PC-3 (cell line): ENCODE measurements at regions not wholly inside any gene's neighbourhood (a gene's known extent, or its start where the extent isn't known, plus 50 kb on each side); places are given as distances from the start of the nearest gene placed in this dataset.

Source experiments
- ATAC-seq: fragments of 200-7000 bp; cut with Tn5 transposase; 2 replicates; pipeline ENCODE4 v1.9.1; 2020; ENCODE audit warnings: mild to moderate bottlenecking, moderate library complexity
- BruUV-seq: library from RNA; stranded (reverse); fragments of 400-500 nt; replicated peaks from 2 replicates; lab custom pipeline; 2021; lab: Mats Ljungman, UMichigan
- CTCF ChIA-PET: fragments of 300-600 bp; sonication (Branson Sonifier 250); formaldehyde crosslinking; loops from one replicate; lab custom pipeline; 2022; ENCODE audit warnings: antibody characterized with exemption; lab: Charles Lee
- POLR2A ChIA-PET: fragments of 300-600 bp; sonication (Branson Sonifier 250); formaldehyde crosslinking; loops from one replicate; lab custom pipeline; 2022; ENCODE audit warnings: antibody characterized with exemption; ENCODE audit not compliant: unreplicated experiment; lab: Charles Lee
- DNase-seq: peaks from one replicate; pipeline ENCODE4 v3.0.0-alpha.2; 2015
- H2AFZ ChIP-seq: fragments of 300-600 bp; sonication (generic); 2 replicates; pipeline ENCODE4 v1.6.0; 2016; ENCODE audit warnings: antibody characterized with exemption, low read length
- H3F3A ChIP-seq: fragments of 300-600 bp; sonication (generic); one replicate; pipeline ENCODE4 v1.6.0; 2017; ENCODE audit warnings: antibody characterized with exemption, low read length, control low read depth, mild to moderate bottlenecking; ENCODE audit not compliant: unreplicated experiment
- H3K27ac ChIP-seq: fragments of 300-600 bp; sonication (generic); 2 replicates; pipeline ENCODE4 v1.5.1; 2016; ENCODE audit warnings: mild to moderate bottlenecking, low read length
- H3K27me3 ChIP-seq: fragments of 300-600 bp; sonication (generic); 2 replicates; pipeline ENCODE4 v1.6.1; 2016; ENCODE audit warnings: low read length, mixed read lengths
- H3K36me3 ChIP-seq: fragments of 300-600 bp; sonication (generic); 2 replicates; pipeline ENCODE4 v1.6.1; 2016; ENCODE audit warnings: low read depth, mixed run types, low read length, mixed read lengths
- H3K4me1 ChIP-seq: fragments of 300-600 bp; sonication (generic); 2 replicates; pipeline ENCODE4 v1.5.1; 2016; ENCODE audit warnings: low read length; ENCODE audit not compliant: insufficient read depth
- H3K4me2 ChIP-seq: fragments of 300-600 bp; sonication (generic); 2 replicates; pipeline ENCODE4 v1.6.0; 2016; ENCODE audit warnings: low read length
- H3K4me3 ChIP-seq: fragments of 300-600 bp; sonication (generic); 2 replicates; pipeline ENCODE4 v1.5.1; 2016; ENCODE audit warnings: mild to moderate bottlenecking, low read length, mixed read lengths
- H3K79me2 ChIP-seq: fragments of 300-600 bp; sonication (generic); 2 replicates; pipeline ENCODE4 v1.6.1; 2017; ENCODE audit warnings: low read length, mixed read lengths
- H3K9ac ChIP-seq: fragments of 300-600 bp; sonication (generic); 2 replicates; pipeline ENCODE4 v1.6.0; 2016; ENCODE audit warnings: mild to moderate bottlenecking, low read length
- H3K9me2 ChIP-seq: fragments of 300-600 bp; sonication (generic); replicated peaks from 2 replicates; pipeline ENCODE4 v1.6.1; 2016; ENCODE audit warnings: mixed run types, low read length, mixed read lengths
- H3K9me3 ChIP-seq: fragments of 300-600 bp; sonication (generic); 2 replicates; pipeline ENCODE4 v1.6.1; 2016; ENCODE audit warnings: low read length, mixed read lengths
- H4K20me1 ChIP-seq: fragments of 300-600 bp; sonication (generic); 2 replicates; pipeline ENCODE4 v1.6.1; 2016; ENCODE audit warnings: low read length, mixed read lengths
- CTCF ChIP-seq: fragments of 300-600 bp; sonication (generic); conservative IDR thresholded peaks from 2 replicates; pipeline ENCODE4 v1.5.1; 2017; ENCODE audit warnings: antibody characterized with exemption, low read depth, mild to moderate bottlenecking, low read length
- EZH2 ChIP-seq: fragments of 300-600 bp; sonication (generic); IDR thresholded peaks from one replicate; pipeline ENCODE4 v1.6.1; 2017; ENCODE audit warnings: antibody characterized with exemption, mild to moderate bottlenecking, low read length; ENCODE audit not compliant: unreplicated experiment
- EZH2phosphoT487 ChIP-seq: fragments of 300-600 bp; sonication (generic); IDR thresholded peaks from 2 replicates; pipeline ENCODE4 v1.6.1; 2018; ENCODE audit warnings: mild to moderate bottlenecking, antibody characterized with exemption, low read length, borderline replicate concordance
- intact Hi-C: fragments of 100-400 bp; cut with micrococcal nuclease; formaldehyde crosslinking; loops from 2 replicates; pipeline ENCODE4 v1.9.0; 2023

GRCh38 chr11:110797453-110797852 is 85.2 kb upstream of the ARHGAP20 start:
- Histone ChIP-seq H3K9ac (no peak overlapping the region), H3K79me2 (no peaks in the 10 kb centered on the region), H3F3A (no peaks in the 10 kb centered on the region), H3K4me1 (no peaks in the 10 kb centered on the region), H3K4me2 (no peak overlapping the region), H4K20me1 (no peaks in the 10 kb centered on the region), H3K36me3 (no peaks in the 10 kb centered on the region), H3K9me3 (no peaks in the 10 kb centered on the region), H3K4me3 (no peak overlapping the region), H3K27me3 (peaks cover 46% of the 10 kb centered on the region), H3K27ac (no peak overlapping the region), H3K9me2 (no peaks in the 10 kb centered on the region), H2AFZ (no peak overlapping the region)
- ChIA-PET CTCF (no interaction called here), POLR2A (no interaction called here)
- no TSS peak for BruUV-seq
- intact Hi-C loops, result no loop called here
- no peak for ATAC-seq
- TF ChIP-seq EZH2phosphoT487 (no peak), CTCF (no peak), EZH2 (no peak)
- no peak for DNase-seq

- no TSS peak for BruUV-seq
- Histone ChIP-seq H3K9me3 (no peaks in the 10 kb centered on the region), H3K9me2 (no peaks in the 10 kb centered on the region), H2AFZ (no peak overlapping the region), H3K27ac (no peak overlapping the region), H3K79me2 (no peaks in the 10 kb centered on the region), H3K36me3 (no peaks in the 10 kb centered on the region), H3K9ac (no peak overlapping the region), H3K27me3 (peaks cover 64% of the 10 kb centered on the region), H4K20me1 (no peaks in the 10 kb centered on the region), H3K4me3 (no peak overlapping the region), H3F3A (no peaks in the 10 kb centered on the region), H3K4me1 (no peaks in the 10 kb centered on the region), H3K4me2 (no peak overlapping the region)
- ChIA-PET CTCF (no interaction called here), POLR2A (no interaction called here)
- TF ChIP-seq EZH2, result no peak
- no peak for TF ChIP-seq CTCF
- no peak for TF ChIP-seq EZH2phosphoT487
- DNase-seq, result no peak
- ATAC-seq, result no peak
- intact Hi-C loops, result no loop called here
These were observed 82.9 kb upstream of the ARHGAP20 start for GRCh38 chr11:110795112-110795624.

GRCh38 chr11:110793556-110793955 is 81.3 kb upstream of the ARHGAP20 start:
- Histone ChIP-seq H4K20me1 (no peaks in the 10 kb centered on the region), H3F3A (no peaks in the 10 kb centered on the region), H3K4me1 (no peaks in the 10 kb centered on the region), H3K27me3 (peaks cover 71% of the 10 kb centered on the region), H3K9ac (no peak overlapping the region), H3K4me3 (no peak overlapping the region), H3K4me2 (no peak overlapping the region), H3K27ac (no peak overlapping the region), H3K36me3 (no peaks in the 10 kb centered on the region), H2AFZ (no peak overlapping the region), H3K79me2 (no peaks in the 10 kb centered on the region), H3K9me3 (no peaks in the 10 kb centered on the region), H3K9me2 (no peaks in the 10 kb centered on the region)
- TF ChIP-seq EZH2phosphoT487, result no peak
- no peak for TF ChIP-seq EZH2
- TF ChIP-seq CTCF, result no peak
- intact Hi-C loops, result no loop called here
- no peak for ATAC-seq
- DNase-seq, result no peak
- CTCF ChIA-PET, result no interaction called here
- POLR2A ChIA-PET, result no interaction called here
- no TSS peak for BruUV-seq
